Ramos (cell line): ENCODE measurements at regions not wholly inside any gene's neighbourhood (a gene's known extent, or its start where the extent isn't known, plus 50 kb on each side); places are given as distances from the start of the nearest gene placed in this dataset.

Source experiments
- in situ Hi-C: fragments of 300-500 bp; cut with MboI; formaldehyde crosslinking; loops from one replicate; pipeline ENCODE4 v1.14.3; 2022; ENCODE audit warnings: low sequenced_read_pairs; ENCODE audit not compliant: unreplicated experiment

- in situ Hi-C loops: no loop called here
These were observed 1427.7 kb downstream of the EFNB2 start for GRCh38 chr13:105107781-105108180.

GRCh38 chr13:105105471-105105870 is 1430.0 kb downstream of the EFNB2 start:
- in situ Hi-C loops: no loop called here

GRCh38 chr13:105097521-105097920 is 1437.9 kb downstream of the EFNB2 start:
- in situ Hi-C loops: no loop called here

GRCh38 chr13:105089858-105090643 is 1445.4 kb downstream of the EFNB2 start:
- in situ Hi-C loops: no loop called here

GRCh38 chr13:105087945-105088344 is 1447.5 kb downstream of the EFNB2 start:
- in situ Hi-C loops: no loop called here

- in situ Hi-C loops: no loop called here
These were observed 1450.5 kb downstream of the EFNB2 start for GRCh38 chr13:105084931-105085330.

GRCh38 chr13:105083992-105084391 is 1451.5 kb downstream of the EFNB2 start:
- in situ Hi-C loops: no loop called here

GRCh38 chr13:105074755-105075154 is 1460.7 kb downstream of the EFNB2 start:
- in situ Hi-C loops: no loop called here

- in situ Hi-C loops: no loop called here
These were observed 1462.4 kb downstream of the EFNB2 start for GRCh38 chr13:105073041-105073440.

- in situ Hi-C loops: no loop called here
These were observed 1465.0 kb downstream of the EFNB2 start for GRCh38 chr13:105070452-105070851.

GRCh38 chr13:105069106-105069505 is 1466.4 kb downstream of the EFNB2 start:
- in situ Hi-C loops: no loop called here

GRCh38 chr13:105063676-105064075 is 1471.8 kb downstream of the EFNB2 start:
- in situ Hi-C loops: no loop called here

GRCh38 chr13:105059786-105060185 is 1475.7 kb downstream of the EFNB2 start:
- in situ Hi-C loops: no loop called here

GRCh38 chr13:105058517-105058916 is 1476.9 kb downstream of the EFNB2 start:
- in situ Hi-C loops: no loop called here

- in situ Hi-C loops: no loop called here
These were observed 1482.8 kb downstream of the EFNB2 start for GRCh38 chr13:105052711-105053110.

- in situ Hi-C loops: no loop called here
These were observed 1484.8 kb downstream of the EFNB2 start for GRCh38 chr13:105050686-105051085.

GRCh38 chr13:105048677-105049076 is 1486.8 kb downstream of the EFNB2 start:
- in situ Hi-C loops: no loop called here

GRCh38 chr13:105047676-105048295 is 1487.7 kb downstream of the EFNB2 start:
- in situ Hi-C loops: no loop called here

GRCh38 chr13:105037110-105037509 is 1498.4 kb downstream of the EFNB2 start:
- in situ Hi-C loops: no loop called here

GRCh38 chr13:105035092-105035491 is 1500.4 kb downstream of the EFNB2 start:
- in situ Hi-C loops: no loop called here

GRCh38 chr13:105033999-105034398 is 1501.5 kb downstream of the EFNB2 start:
- in situ Hi-C loops: no loop called here

- in situ Hi-C loops: no loop called here
These were observed 1504.2 kb downstream of the EFNB2 start for GRCh38 chr13:105031306-105031705.
